Fibroblast of pulmonary artery (primary cell): ENCODE measurements at regions not wholly inside any gene's neighbourhood (a gene's known extent, or its start where the extent isn't known, plus 50 kb on each side); places are given as distances from the start of the nearest gene placed in this dataset.
"Not testable (repeated sequence)": the region's sequence is repeated elsewhere in the genome, so short reads cannot be mapped to it uniquely, and the experiment has no call there.

Source experiments
- DNase-seq: peaks from one replicate; pipeline ENCODE4 v3.0.0-alpha.2; 2010; ENCODE audit warnings: low read depth
- H3K4me3 ChIP-seq: replicated peaks from 2 replicates; pipeline ENCODE4 v1.5.1; 2011; ENCODE audit warnings: low read depth, mild to moderate bottlenecking, control low read depth, low read length, moderate library complexity
- TF ChIP-seq, protein P1 (sequence below): IDR thresholded peaks from 2 replicates; pipeline ENCODE4 v1.5.1; 2011; ENCODE audit warnings: mild to moderate bottlenecking, control low read depth, low read length, inconsistent platforms; ENCODE audit errors: missing control alignments

DNA sequence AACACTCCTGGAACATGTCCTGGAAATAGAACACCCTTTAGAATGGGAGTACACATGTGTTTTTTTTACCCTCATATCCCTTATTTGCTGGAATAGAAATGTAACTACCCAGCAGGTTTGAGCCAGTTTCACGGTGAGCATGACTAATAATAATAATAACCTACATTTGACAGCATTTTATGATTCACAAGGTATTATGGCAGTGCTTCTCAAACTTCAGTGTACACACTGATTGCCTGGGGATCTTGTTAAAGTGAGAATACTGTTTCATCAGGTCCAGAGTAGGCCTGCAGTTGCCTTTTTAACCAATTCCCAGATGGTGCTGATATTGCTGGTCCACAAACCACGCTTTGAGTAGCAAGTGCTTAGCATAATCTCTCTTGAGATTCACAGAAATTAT lies 63.9 kb downstream of the NFKBIZ start:
- DNase-seq = no peak
- TF ChIP-seq, protein P1, sequence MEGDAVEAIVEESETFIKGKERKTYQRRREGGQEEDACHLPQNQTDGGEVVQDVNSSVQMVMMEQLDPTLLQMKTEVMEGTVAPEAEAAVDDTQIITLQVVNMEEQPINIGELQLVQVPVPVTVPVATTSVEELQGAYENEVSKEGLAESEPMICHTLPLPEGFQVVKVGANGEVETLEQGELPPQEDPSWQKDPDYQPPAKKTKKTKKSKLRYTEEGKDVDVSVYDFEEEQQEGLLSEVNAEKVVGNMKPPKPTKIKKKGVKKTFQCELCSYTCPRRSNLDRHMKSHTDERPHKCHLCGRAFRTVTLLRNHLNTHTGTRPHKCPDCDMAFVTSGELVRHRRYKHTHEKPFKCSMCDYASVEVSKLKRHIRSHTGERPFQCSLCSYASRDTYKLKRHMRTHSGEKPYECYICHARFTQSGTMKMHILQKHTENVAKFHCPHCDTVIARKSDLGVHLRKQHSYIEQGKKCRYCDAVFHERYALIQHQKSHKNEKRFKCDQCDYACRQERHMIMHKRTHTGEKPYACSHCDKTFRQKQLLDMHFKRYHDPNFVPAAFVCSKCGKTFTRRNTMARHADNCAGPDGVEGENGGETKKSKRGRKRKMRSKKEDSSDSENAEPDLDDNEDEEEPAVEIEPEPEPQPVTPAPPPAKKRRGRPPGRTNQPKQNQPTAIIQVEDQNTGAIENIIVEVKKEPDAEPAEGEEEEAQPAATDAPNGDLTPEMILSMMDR = no peak
- no peak overlapping the region for H3K4me3 ChIP-seq

DNA sequence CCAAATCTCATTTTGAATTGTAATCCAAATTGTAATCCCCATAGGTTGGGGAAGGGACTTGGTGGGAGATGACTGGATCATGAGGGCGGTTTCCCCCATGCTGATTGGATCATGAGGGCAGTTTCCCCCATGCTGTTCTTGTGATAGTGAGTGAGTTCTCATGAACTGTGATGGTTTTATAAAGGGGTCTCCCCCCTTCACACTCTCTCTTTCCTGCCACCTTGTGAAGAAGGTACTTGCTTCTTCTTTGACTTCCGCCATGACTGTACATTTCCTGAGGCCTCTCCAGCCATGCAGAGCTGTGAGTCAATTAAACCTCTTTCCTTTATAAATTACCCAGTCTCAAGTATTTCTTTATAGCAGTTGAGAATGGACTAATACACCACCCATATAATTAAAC lies 68.4 kb downstream of the NFKBIZ start:
- not testable (repeated sequence) for DNase-seq, H3K4me3 ChIP-seq

DNA sequence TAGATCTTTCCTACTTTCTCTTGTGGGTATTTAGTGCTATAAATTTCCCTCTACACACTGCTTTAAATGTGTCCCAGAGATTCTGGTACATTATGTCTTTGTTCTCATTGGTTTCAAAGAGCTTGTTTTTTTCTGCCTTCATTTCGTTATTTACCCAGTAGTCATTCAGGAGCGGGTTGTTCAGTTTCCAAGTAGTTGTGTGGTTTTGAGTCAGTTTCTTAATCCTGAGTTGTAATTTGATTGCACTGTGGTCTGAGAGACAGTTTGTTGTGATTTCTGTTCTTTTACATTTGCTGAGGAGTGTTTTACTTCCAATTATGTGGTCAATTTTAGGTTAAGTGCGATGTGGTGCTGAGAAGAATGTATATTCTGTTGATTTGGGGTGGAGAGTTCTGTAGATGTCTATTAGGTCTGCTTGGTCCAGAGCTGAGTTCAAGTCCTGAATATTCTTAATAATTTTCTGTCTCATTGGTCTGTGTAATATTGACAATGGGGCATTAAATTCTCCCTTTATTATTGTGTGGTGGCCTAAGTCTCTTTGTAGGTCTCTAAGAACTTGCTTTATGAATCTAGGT lies 72.9 kb downstream of the NFKBIZ start:
- H3K4me3 ChIP-seq, DNase-seq: not testable (repeated sequence)

DNA sequence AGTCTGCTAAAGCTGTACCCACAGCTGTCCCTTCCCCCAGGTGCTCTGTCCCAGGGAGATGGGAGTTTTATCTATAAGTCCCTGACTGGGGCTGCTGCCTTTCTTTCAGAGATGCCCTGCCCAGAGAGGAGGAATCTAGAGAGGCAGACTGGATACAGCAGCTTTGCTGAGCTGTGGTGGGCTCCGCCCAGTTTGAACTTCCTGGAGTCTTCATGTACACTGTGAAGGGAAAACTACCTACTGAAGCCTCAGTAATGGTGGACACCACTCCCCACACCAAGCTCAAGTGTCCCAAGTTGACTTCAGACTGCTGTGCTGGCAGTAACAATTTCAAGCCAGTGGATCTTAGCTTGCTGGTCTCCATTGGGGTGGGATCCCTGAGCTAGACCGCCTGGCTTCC lies 75.3 kb downstream of the NFKBIZ start:
- H3K4me3 ChIP-seq, DNase-seq: not testable (repeated sequence)

DNA sequence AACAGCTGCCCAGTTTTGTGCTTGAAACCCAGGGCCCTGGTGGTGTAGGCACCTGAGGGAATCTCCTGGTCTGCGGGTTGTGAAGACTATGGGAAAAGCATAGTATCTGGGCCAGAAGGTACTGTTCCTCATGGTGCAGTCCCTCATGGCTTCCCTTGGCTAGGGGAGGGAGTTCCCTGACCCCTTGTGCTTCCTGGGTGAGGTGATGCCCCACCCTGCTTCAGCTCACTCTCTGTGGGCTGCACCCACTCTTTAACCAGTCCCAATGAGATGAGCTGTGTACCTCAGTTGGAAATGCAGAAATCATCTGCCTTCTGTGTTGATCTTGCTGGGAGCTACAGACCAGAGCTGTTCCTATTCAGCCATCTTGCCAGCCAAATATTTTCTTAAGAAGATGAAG lies 75.8 kb downstream of the NFKBIZ start:
- not testable (repeated sequence) for DNase-seq, H3K4me3 ChIP-seq

DNA sequence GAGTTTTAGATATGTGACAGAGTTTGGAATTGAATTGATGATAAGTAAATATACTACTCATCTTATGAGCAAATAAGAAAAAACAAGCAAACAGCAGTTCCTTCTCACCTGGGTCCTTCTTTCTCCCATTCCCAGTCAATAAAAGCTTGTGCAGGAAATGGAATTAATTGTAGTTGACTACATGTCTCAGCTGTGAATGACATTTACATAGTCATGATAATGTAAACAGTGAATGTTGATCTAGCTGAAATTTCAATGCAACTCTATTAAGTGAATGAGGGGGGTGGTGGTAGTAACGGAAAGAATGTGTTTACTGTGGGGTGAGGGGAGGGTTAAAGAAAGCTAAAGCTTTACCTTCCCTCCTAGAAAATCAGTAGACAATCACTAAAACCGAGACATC lies 76.2 kb downstream of the NFKBIZ start:
- no peak overlapping the region for H3K4me3 ChIP-seq
- no peak for DNase-seq
- TF ChIP-seq, protein P1 = no peak

DNA sequence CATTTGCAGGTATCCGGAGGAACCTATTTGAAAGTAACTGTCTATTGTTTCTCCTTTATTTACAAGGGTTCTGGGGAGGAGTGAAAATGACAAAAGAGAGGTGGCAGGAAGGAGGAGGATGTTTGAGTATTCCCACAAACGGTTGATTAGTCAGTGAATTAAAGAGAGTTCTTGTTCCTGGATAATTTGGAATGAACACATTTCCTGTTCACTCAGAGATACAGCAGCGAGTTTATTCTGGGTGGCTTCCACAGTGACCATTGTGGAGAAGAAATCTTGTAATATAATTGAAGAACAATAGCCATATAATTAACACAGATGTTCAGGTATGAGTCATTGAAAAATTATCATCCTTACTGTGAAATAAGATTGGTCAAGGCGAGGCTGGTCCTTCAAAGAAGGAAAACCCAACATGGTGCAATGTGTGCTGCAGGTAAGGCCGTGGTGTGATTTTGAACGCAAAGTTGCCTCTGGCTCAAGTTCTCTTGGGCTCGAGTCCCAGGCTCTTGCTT lies 77.3 kb downstream of the NFKBIZ start:
- TF ChIP-seq, protein P1 = no peak
- H3K4me3 ChIP-seq = no peak overlapping the region
- peak; percentile 57 for DNase-seq

DNA sequence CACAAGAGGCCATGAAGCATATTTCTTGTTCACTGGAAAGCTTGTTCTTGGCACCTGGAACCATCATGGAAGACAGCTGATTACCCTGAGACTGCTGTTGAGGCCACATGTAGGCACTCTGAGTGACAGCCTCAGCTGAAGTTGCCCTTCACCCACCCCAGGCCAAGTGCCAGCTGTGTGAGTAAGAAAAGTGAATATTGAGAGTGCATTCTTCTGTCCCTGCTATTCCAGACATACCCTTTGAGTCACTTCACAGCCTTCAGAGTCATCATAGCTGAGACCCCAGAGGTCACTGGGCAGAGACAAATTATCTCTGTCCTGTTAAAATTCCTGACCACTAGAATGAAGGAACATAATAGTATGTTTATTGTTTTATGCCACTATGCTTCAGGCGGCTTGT lies 79.6 kb downstream of the NFKBIZ start:
- TF ChIP-seq, protein P1 = no peak
- DNase-seq = peak; percentile 48
- no peak overlapping the region for H3K4me3 ChIP-seq

DNA sequence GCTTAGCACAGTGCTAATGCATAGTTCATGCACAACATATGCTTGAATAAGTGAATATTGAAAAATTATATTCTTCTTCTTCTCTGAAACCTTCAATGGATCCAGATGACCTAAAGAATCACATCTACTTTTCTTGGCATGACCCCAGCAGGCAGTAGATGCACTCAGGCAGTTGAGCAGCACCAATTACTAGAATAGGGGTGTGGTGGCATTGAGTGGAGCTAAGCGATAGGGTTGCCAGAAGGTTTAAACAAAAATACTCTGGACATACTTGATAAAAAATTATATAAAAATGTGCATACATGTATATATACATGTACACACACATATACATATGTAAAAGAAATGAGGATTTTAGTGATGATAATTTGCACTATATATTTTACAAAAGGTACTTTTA lies 81.8 kb downstream of the NFKBIZ start:
- DNase-seq = no peak
- TF ChIP-seq, protein P1 = no peak
- H3K4me3 ChIP-seq = no peak overlapping the region
